B cell (primary cell): ENCODE measurements at regions not wholly inside any gene's neighbourhood (a gene's known extent, or its start where the extent isn't known, plus 50 kb on each side); places are given as distances from the start of the nearest gene placed in this dataset.

ENCODE experiments used
- ATAC-seq: fragments of 200-7000 bp; cut with Tn5 transposase; one replicate; pipeline ENCODE4 v1.10.0; 2021; ENCODE audit warnings: low read depth, mild to moderate bottlenecking, moderate number of reproducible peaks, moderate library complexity
- CTCF ChIA-PET: fragments of 350-600 bp; sonication (Branson Sonifier 250); formaldehyde crosslinking; loops from one replicate; lab custom pipeline; 2021; ENCODE audit warnings: antibody characterized with exemption, inconsistent platforms; lab: Charles Lee
- POLR2A ChIA-PET: fragments of 350-600 bp; sonication (Branson Sonifier 250); formaldehyde crosslinking; loops from one replicate; lab custom pipeline; 2021; ENCODE audit warnings: antibody characterized with exemption; lab: Charles Lee
- DNase-seq: peaks from one replicate; pipeline ENCODE4 v3.0.0; 2013
- H2AFZ ChIP-seq: 2 replicates; pipeline ENCODE4 v1.6.1; 2012; ENCODE audit warnings: mild to moderate bottlenecking, low read depth, low read length; ENCODE audit not compliant: insufficient read depth, poor library complexity, severe bottlenecking
- H3K27ac ChIP-seq, 2 donors: 1 replicate in 1 of 2; 2 replicates in 1 of 2; pipeline ENCODE4 v1.5.1; 2012 to 2013; ENCODE audit warnings: low read length in 2 of 2, mild to moderate bottlenecking in 2 of 2, moderate library complexity in 1 of 2
- H3K27me3 ChIP-seq, 4 experiments: fragments of 200-600 bp in 1 of 4; sonication (generic) in 1 of 4; replicated peaks in 1 of 4; 1 replicate in 2 of 4; 2 replicates in 2 of 4; pipeline versions ENCODE4 v1.6.1 to v1.7.0; 2013 to 2016; ENCODE audit warnings: low read length in 3 of 4, mild to moderate bottlenecking in 2 of 4, mixed read lengths in 1 of 4, moderate library complexity in 1 of 4; ENCODE audit not compliant: insufficient read depth in 4 of 4, control insufficient read depth in 3 of 4; ENCODE audit errors: control extremely low read depth in 1 of 4
- H3K36me3 ChIP-seq, 2 experiments: replicated peaks in 1 of 2; 1 replicate in 1 of 2; 2 replicates in 1 of 2; pipeline versions ENCODE4 v1.6.1 to v1.7.1; 2013; ENCODE audit warnings: low read length in 1 of 2; ENCODE audit not compliant: insufficient read depth in 2 of 2, control insufficient read depth in 1 of 2; ENCODE audit errors: control extremely low read depth in 1 of 2, extremely low read depth in 1 of 2
- H3K4me1 ChIP-seq, 2 donors: fragments of 200-600 bp in 1 of 2; sonication (generic) in 1 of 2; 1 replicate in 1 of 2; 2 replicates in 1 of 2; pipeline versions ENCODE4 v1.5.1 to v1.6.1; 2013 to 2017; ENCODE audit warnings: low read length in 2 of 2; ENCODE audit not compliant: control insufficient read depth in 2 of 2, insufficient read depth in 2 of 2
- H3K4me2 ChIP-seq: replicated peaks from 2 replicates; pipeline ENCODE3; 2012; ENCODE audit warnings: mild to moderate bottlenecking, low read depth, low read length; ENCODE audit not compliant: poor library complexity, severe bottlenecking
- H3K4me3 ChIP-seq, 5 experiments: fragments of 200-600 bp in 1 of 5; sonication (generic) in 1 of 5; 1 replicate in 3 of 5; 2 replicates in 2 of 5; pipeline versions ENCODE4 v1.5.1 to v1.7.0; 2011 to 2016; ENCODE audit warnings: low read length in 4 of 5, mild to moderate bottlenecking in 4 of 5, low read depth in 2 of 5, control low read depth in 1 of 5, moderate library complexity in 1 of 5; ENCODE audit not compliant: insufficient read depth in 1 of 5; ENCODE audit errors: control extremely low read depth in 1 of 5, extremely low read depth in 1 of 5
- H3K79me2 ChIP-seq: fragments of 200-600 bp; sonication (generic); one replicate; pipeline ENCODE4 v1.6.0; 2016; ENCODE audit warnings: low read length; ENCODE audit not compliant: control insufficient read depth, insufficient read depth
- H3K9ac ChIP-seq: fragments of 200-600 bp; sonication (generic); 2 replicates; pipeline ENCODE4 v1.6.1; 2017; ENCODE audit warnings: mild to moderate bottlenecking, low read length, moderate library complexity
- H3K9me3 ChIP-seq, 3 donors: one replicate each; pipeline versions ENCODE4 v1.6.1 to v1.7.1; 2013; ENCODE audit warnings: low read length in 2 of 3; ENCODE audit not compliant: control insufficient read depth in 2 of 3, insufficient read depth in 1 of 3; ENCODE audit errors: control extremely low read depth in 1 of 3
- H4K20me1 ChIP-seq: 2 replicates; pipeline ENCODE4 v1.6.0; 2012; ENCODE audit warnings: mild to moderate bottlenecking, low read length; ENCODE audit not compliant: insufficient read depth, control insufficient read depth, poor library complexity, severe bottlenecking
- H3K27ac Mint-ChIP-seq: one replicate; pipeline ENCODE4 v1.8.0; 2021; ENCODE audit warnings: mixed read lengths
- H3K27me3 Mint-ChIP-seq: one replicate; pipeline ENCODE4 v1.8.0; 2021; ENCODE audit warnings: mixed read lengths
- H3K4me1 Mint-ChIP-seq: one replicate; pipeline ENCODE4 v1.8.0; 2021; ENCODE audit warnings: mixed read lengths
- H3K4me3 Mint-ChIP-seq: one replicate; pipeline ENCODE4 v1.8.0; 2021; ENCODE audit warnings: mixed read lengths
- H3K9me3 Mint-ChIP-seq: one replicate; pipeline ENCODE4 v1.8.0; 2022; ENCODE audit warnings: mixed read lengths; ENCODE audit not compliant: insufficient read depth
- EZH2 ChIP-seq: IDR thresholded peaks from 2 replicates; pipeline ENCODE4 v1.6.1; 2012; ENCODE audit warnings: borderline replicate concordance, low read depth, mild to moderate bottlenecking, moderate library complexity, low read length; ENCODE audit not compliant: insufficient read depth, poor library complexity, severe bottlenecking
- WGBS: methylation state at CpG from one replicate; pipeline ENCODE4 v1.1.5; 2013; ENCODE audit warnings: missing lambda C conversion rate; ENCODE audit not compliant: insufficient coverage; 5-methylcytosine and 5-hydroxymethylcytosine counted together
- intact Hi-C: fragments of 100-400 bp; cut with micrococcal nuclease; formaldehyde crosslinking; loops from one replicate; pipeline ENCODE4 v1.10.0; 2022
- TF ChIP-seq, protein P1 (sequence below): fragments of 200-600 bp; IDR thresholded peaks from one replicate; pipeline ENCODE4 v1.8.0; 2022; ENCODE audit warnings: antibody characterized with exemption, mild to moderate bottlenecking

DNA sequence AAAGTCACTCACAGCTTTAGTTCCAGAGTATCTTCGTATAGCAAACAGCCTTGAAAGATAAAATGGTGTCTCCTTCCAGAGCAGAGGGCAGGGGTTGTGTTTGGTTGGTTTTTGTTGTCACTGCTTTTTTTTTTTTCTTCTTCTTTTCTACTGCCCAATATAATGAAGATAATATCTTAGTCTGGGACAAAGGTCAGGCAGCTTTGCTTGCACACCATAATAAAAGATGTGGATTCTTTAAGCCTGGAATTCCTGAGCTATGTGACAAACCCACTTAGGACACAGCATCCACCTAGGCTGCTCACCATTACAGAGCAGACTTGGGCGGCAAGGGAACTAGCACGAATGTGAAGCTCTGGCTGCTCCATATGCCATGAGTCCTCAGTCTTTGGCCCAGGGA lies 165.6 kb upstream of the MIR17HG start:
- TF ChIP-seq, protein P1, sequence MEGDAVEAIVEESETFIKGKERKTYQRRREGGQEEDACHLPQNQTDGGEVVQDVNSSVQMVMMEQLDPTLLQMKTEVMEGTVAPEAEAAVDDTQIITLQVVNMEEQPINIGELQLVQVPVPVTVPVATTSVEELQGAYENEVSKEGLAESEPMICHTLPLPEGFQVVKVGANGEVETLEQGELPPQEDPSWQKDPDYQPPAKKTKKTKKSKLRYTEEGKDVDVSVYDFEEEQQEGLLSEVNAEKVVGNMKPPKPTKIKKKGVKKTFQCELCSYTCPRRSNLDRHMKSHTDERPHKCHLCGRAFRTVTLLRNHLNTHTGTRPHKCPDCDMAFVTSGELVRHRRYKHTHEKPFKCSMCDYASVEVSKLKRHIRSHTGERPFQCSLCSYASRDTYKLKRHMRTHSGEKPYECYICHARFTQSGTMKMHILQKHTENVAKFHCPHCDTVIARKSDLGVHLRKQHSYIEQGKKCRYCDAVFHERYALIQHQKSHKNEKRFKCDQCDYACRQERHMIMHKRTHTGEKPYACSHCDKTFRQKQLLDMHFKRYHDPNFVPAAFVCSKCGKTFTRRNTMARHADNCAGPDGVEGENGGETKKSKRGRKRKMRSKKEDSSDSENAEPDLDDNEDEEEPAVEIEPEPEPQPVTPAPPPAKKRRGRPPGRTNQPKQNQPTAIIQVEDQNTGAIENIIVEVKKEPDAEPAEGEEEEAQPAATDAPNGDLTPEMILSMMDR, result no peak
- no peak for TF ChIP-seq EZH2
- no peak overlapping the region for H3K27ac ChIP-seq
- 96% methylated on average over 2 of the region's 3 CpGs for WGBS
- CTCF ChIA-PET, result no interaction called here
- H3K9ac ChIP-seq, result no peak overlapping the region
- ATAC-seq (no peak), DNase-seq (no peak)
- no peaks in the 10 kb centered on the region for H3K9me3 Mint-ChIP-seq
- POLR2A ChIA-PET, result no interaction called here
- no peaks in the 10 kb centered on the region for H3K36me3 ChIP-seq
- H3K4me2 ChIP-seq, result no peak overlapping the region
- no peaks in the 10 kb centered on the region for H3K27me3 Mint-ChIP-seq
- no peak overlapping the region for H3K4me3 ChIP-seq
- no peak overlapping the region for H3K27ac Mint-ChIP-seq
- H3K4me1 Mint-ChIP-seq, result no peaks in the 10 kb centered on the region
- intact Hi-C loops, result no loop called here
- H3K4me3 Mint-ChIP-seq, result no peak overlapping the region
- H3K4me1 ChIP-seq, result no peaks in the 10 kb centered on the region
- H2AFZ ChIP-seq, result no peak overlapping the region
- H4K20me1 ChIP-seq, result no peaks in the 10 kb centered on the region
- H3K79me2 ChIP-seq, result no peaks in the 10 kb centered on the region
- H3K9me3 ChIP-seq, result no peaks in the 10 kb centered on the region
- no peaks in the 10 kb centered on the region for H3K27me3 ChIP-seq

- 93% methylated on average over 6 of the region's 6 CpGs for WGBS
- no peak for DNase-seq
- POLR2A ChIA-PET, result no interaction called here
- H3K4me2 ChIP-seq, result no peak overlapping the region
- Mint-ChIP-seq H3K27ac (no peak overlapping the region), H3K4me3 (no peak overlapping the region), H3K27me3 (no peaks in the 10 kb centered on the region), H3K4me1 (no peaks in the 10 kb centered on the region), H3K9me3 (no peaks in the 10 kb centered on the region)
- CTCF ChIA-PET, result no interaction called here
- H3K79me2 ChIP-seq, result no peaks in the 10 kb centered on the region
- H3K27ac ChIP-seq, result no peak overlapping the region
- intact Hi-C loops, result no loop called here
- H3K4me3 ChIP-seq, result no peak overlapping the region
- no peak for ATAC-seq
- no peak overlapping the region for H3K9ac ChIP-seq
- TF ChIP-seq, protein P1, result no peak
- no peak for TF ChIP-seq EZH2
- H3K27me3 ChIP-seq, result no peaks in the 10 kb centered on the region
- no peaks in the 10 kb centered on the region for H3K9me3 ChIP-seq
- H3K36me3 ChIP-seq, result no peaks in the 10 kb centered on the region
- no peaks in the 10 kb centered on the region for H3K4me1 ChIP-seq
- no peaks in the 10 kb centered on the region for H4K20me1 ChIP-seq
- no peak overlapping the region for H2AFZ ChIP-seq
These were observed 163.1 kb upstream of the MIR17HG start for GRCh38 chr13:91184244-91184926.
